ENCODE measurements at regions not wholly inside any gene's neighbourhood (a gene's known extent, or its start where the extent isn't known, plus 50 kb on each side); places are given as distances from the start of the nearest gene placed in this dataset.

- no peak for DNase-seq (ENCODE audit: low read depth)
Observed at GRCh38 chr3:176969066-176969465, 228.2 kb downstream of the TBL1XR1 start.

- DNase-seq (ENCODE audit: low read depth): no peak
Observed at GRCh38 chr3:176968631-176969030, 228.7 kb downstream of the TBL1XR1 start.

GRCh38 chr3:176967522-176967921 is 229.8 kb downstream of the TBL1XR1 start:
- no peak for DNase-seq (ENCODE audit: low read depth)

GRCh38 chr3:176964661-176965060 is 232.6 kb downstream of the TBL1XR1 start:
- DNase-seq (ENCODE audit: low read depth): no peak

- no peak for DNase-seq (ENCODE audit: low read depth)
Observed at GRCh38 chr3:176961916-176962315, 235.4 kb downstream of the TBL1XR1 start.

- DNase-seq (ENCODE audit: low read depth): no peak
Observed at GRCh38 chr3:176959867-176960266, 237.4 kb downstream of the TBL1XR1 start.

GRCh38 chr3:176958560-176958959 is 238.7 kb downstream of the TBL1XR1 start:
- no peak for DNase-seq (ENCODE audit: low read depth)

GRCh38 chr3:176954517-176954916 is 242.8 kb downstream of the TBL1XR1 start:
- DNase-seq (ENCODE audit: low read depth): no peak

- no peak for DNase-seq (ENCODE audit: low read depth)
Observed at GRCh38 chr3:176953106-176954060, 243.9 kb downstream of the TBL1XR1 start.

GRCh38 chr3:176951586-176952292 is 245.5 kb downstream of the TBL1XR1 start:
- DNase-seq (ENCODE audit: low read depth): no peak

- DNase-seq (ENCODE audit: low read depth): no peak
Observed at GRCh38 chr3:176951144-176951543, 246.1 kb downstream of the TBL1XR1 start.

GRCh38 chr3:176950743-176951142 is 246.5 kb downstream of the TBL1XR1 start:
- DNase-seq (ENCODE audit: low read depth): no peak

GRCh38 chr3:176948151-176948550 is 249.1 kb downstream of the TBL1XR1 start:
- DNase-seq (ENCODE audit: low read depth): no peak

GRCh38 chr3:176946202-176946601 is 251.1 kb downstream of the TBL1XR1 start:
- DNase-seq (ENCODE audit: low read depth): no peak

- DNase-seq (ENCODE audit: low read depth): no peak
Observed at GRCh38 chr3:176942305-176942704, 255.0 kb downstream of the TBL1XR1 start.

GRCh38 chr3:176941689-176942088 is 255.6 kb downstream of the TBL1XR1 start:
- DNase-seq (ENCODE audit: low read depth): no peak

- DNase-seq (ENCODE audit: low read depth): no peak
Observed at GRCh38 chr3:176939022-176939817, 258.1 kb downstream of the TBL1XR1 start.

- no peak for DNase-seq (ENCODE audit: low read depth)
Observed at GRCh38 chr3:176937994-176938393, 259.3 kb downstream of the TBL1XR1 start.

GRCh38 chr3:176937541-176937940 is 259.7 kb downstream of the TBL1XR1 start:
- no peak for DNase-seq (ENCODE audit: low read depth)

- no peak for DNase-seq (ENCODE audit: low read depth)
Observed at GRCh38 chr3:176935194-176935888, 261.9 kb downstream of the TBL1XR1 start.

GRCh38 chr3:176934698-176935097 is 262.6 kb downstream of the TBL1XR1 start:
- DNase-seq (ENCODE audit: low read depth): no peak

GRCh38 chr3:176933704-176934103 is 263.6 kb downstream of the TBL1XR1 start:
- no peak for DNase-seq (ENCODE audit: low read depth)

Measured in stimulated activated CD8-positive, alpha-beta memory T cell treated with anti-CD3 and anti-CD28 coated beads, Interleukin-15, amount 100 ng/mL, for 24 hours (primary cell).